ENCODE measurements at regions not wholly inside any gene's neighbourhood (a gene's known extent, or its start where the extent isn't known, plus 50 kb on each side); places are given as distances from the start of the nearest gene placed in this dataset.

DNA sequence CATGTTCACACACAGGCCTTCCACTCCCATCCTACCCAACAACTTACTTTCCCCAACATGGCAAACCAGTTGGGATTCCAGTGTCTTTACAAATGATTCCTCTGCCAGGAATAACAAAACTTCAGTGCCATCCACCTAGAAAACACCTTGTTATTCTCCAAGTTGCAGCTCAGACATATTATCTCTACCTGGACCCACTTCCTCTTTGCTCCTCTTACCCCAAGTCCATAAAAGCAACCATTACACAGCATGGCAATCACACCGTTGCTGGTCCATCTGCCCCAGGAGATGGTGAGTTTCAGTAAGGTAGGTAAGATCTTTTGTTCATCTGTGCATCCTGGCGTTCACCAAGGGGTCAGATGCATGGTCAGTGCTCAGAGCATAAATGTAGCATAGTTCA lies 66.0 kb upstream of the CSF1 start:
- TF ChIP-seq, protein P1, sequence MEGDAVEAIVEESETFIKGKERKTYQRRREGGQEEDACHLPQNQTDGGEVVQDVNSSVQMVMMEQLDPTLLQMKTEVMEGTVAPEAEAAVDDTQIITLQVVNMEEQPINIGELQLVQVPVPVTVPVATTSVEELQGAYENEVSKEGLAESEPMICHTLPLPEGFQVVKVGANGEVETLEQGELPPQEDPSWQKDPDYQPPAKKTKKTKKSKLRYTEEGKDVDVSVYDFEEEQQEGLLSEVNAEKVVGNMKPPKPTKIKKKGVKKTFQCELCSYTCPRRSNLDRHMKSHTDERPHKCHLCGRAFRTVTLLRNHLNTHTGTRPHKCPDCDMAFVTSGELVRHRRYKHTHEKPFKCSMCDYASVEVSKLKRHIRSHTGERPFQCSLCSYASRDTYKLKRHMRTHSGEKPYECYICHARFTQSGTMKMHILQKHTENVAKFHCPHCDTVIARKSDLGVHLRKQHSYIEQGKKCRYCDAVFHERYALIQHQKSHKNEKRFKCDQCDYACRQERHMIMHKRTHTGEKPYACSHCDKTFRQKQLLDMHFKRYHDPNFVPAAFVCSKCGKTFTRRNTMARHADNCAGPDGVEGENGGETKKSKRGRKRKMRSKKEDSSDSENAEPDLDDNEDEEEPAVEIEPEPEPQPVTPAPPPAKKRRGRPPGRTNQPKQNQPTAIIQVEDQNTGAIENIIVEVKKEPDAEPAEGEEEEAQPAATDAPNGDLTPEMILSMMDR (IDR thresholded peaks at IDR 0.05) = no peak
- TF ChIP-seq EP300 (IDR thresholded peaks at IDR 0.05) = no peak

Data from tibial nerve (tissue), 4 donors.